Panc1 (cell line): ENCODE measurements at regions not wholly inside any gene's neighbourhood (a gene's known extent, or its start where the extent isn't known, plus 50 kb on each side); places are given as distances from the start of the nearest gene placed in this dataset.

Experiments
- ATAC-seq: fragments of 200-7000 bp; cut with Tn5 transposase; 2 replicates; pipeline ENCODE4 v1.9.1; 2020; ENCODE audit warnings: mild to moderate bottlenecking, moderate library complexity
- BruUV-seq: library from RNA; stranded (reverse); fragments of 400-500 nt; replicated peaks from 2 replicates; lab custom pipeline; 2021; lab: Mats Ljungman, UMichigan
- CTCF ChIA-PET: fragments of 300-600 bp; sonication (Branson Sonifier 250); formaldehyde crosslinking; loops from one replicate; lab custom pipeline; 2022; ENCODE audit warnings: antibody characterized with exemption; lab: Charles Lee
- POLR2A ChIA-PET: fragments of 300-600 bp; sonication (Branson Sonifier 250); formaldehyde crosslinking; loops from one replicate; lab custom pipeline; 2022; ENCODE audit warnings: antibody characterized with exemption; lab: Charles Lee
- DNase-seq: peaks from one replicate; pipeline ENCODE4 v3.0.0-alpha.2; 2010; ENCODE audit warnings: low read depth, low spot score
- H3K27ac ChIP-seq: 2 replicates; pipeline ENCODE4 v1.5.1; 2011; ENCODE audit warnings: mild to moderate bottlenecking, low read length, inconsistent platforms
- H3K27me3 ChIP-seq: fragments of 200-500 bp; sonication (Bioruptor generic); 2 replicates; pipeline ENCODE4 v1.6.0; 2014; ENCODE audit warnings: low read length, inconsistent platforms; ENCODE audit not compliant: control insufficient read depth, insufficient read depth
- H3K36me3 ChIP-seq: fragments of 200-500 bp; sonication (Bioruptor generic); 2 replicates; pipeline ENCODE4 v1.5.1; 2014; ENCODE audit warnings: inconsistent platforms, mild to moderate bottlenecking, low read length, moderate library complexity; ENCODE audit not compliant: control insufficient read depth, insufficient read depth
- H3K4me1 ChIP-seq: 2 replicates; pipeline ENCODE4 v1.5.1; 2011; ENCODE audit warnings: inconsistent platforms, mild to moderate bottlenecking, low read length, moderate library complexity; ENCODE audit not compliant: control insufficient read depth, insufficient read depth
- H3K4me3 ChIP-seq, 2 experiments: 2 replicates each; pipeline ENCODE4 v1.5.1; 2011 to 2012; ENCODE audit warnings: low read depth in 2 of 2, low read length in 2 of 2, mild to moderate bottlenecking in 2 of 2, inconsistent platforms in 1 of 2, moderate library complexity in 1 of 2
- H3K9me3 ChIP-seq: fragments of 200-500 bp; sonication (Bioruptor generic); 2 replicates; pipeline ENCODE4 v1.5.1; 2014; ENCODE audit warnings: low read depth, mild to moderate bottlenecking, inconsistent platforms, low read length, moderate library complexity; ENCODE audit not compliant: control insufficient read depth, insufficient read depth
- POLR2AphosphoS5 ChIP-seq: IDR thresholded peaks from 2 replicates; pipeline ENCODE4 v1.6.1; 2012; ENCODE audit warnings: mild to moderate bottlenecking, low read depth, low read length, moderate library complexity
- SIN3A ChIP-seq: IDR thresholded peaks from 2 replicates; pipeline ENCODE4 v1.6.1; 2012; ENCODE audit warnings: low read depth, mild to moderate bottlenecking, low read length, moderate library complexity, borderline replicate concordance; ENCODE audit not compliant: insufficient read depth
- TCF7L2 ChIP-seq: IDR thresholded peaks from 2 replicates; pipeline ENCODE4 v1.6.1; 2011; ENCODE audit warnings: mild to moderate bottlenecking, low read depth, low read length, inconsistent platforms
- in situ Hi-C: cut with HindIII; loops from 2 replicates; pipeline ENCODE4 v1.10.0; 2016; ENCODE audit warnings: low sequenced_read_pairs, low pct_unique_long_range_greater_than_20kb
- intact Hi-C: fragments of 100-400 bp; cut with micrococcal nuclease; formaldehyde crosslinking; loops from one replicate; pipeline ENCODE4 v1.10.0; 2022; ENCODE audit not compliant: unreplicated experiment
- TF ChIP-seq, protein P1 (sequence below), 2 experiments: IDR thresholded peaks; 2 replicates each; pipeline ENCODE4 v1.6.1; 2011 to 2012; ENCODE audit warnings: low read depth in 2 of 2, control low read depth in 1 of 2, low read length in 1 of 2, mild to moderate bottlenecking in 1 of 2, moderate library complexity in 1 of 2; ENCODE audit not compliant: insufficient read depth in 1 of 2
- TF ChIP-seq, protein P2 (sequence below): fragments of 450-650 bp; IDR thresholded peaks from 2 replicates; pipeline ENCODE4 v1.5.1; 2017; ENCODE audit warnings: mild to moderate bottlenecking

DNA sequence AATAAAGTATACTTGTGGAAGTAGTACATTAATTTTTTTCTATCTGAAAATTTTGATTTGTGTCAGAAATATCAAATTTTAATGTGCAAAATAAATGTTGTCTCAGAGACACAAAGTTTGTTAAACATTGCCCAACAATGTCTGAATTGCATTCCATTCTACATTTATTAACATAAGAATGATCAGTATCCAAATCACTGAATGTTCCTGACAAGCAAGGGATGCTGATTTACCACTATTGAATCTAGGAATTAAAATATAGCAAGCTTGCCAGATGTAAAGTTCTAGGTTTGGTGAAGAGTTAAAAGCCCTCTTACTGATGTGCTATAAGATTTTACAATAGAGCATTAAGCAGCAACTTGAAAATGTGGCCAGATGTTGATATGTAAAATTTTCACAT lies 489.2 kb upstream of the CTSO start:
- Histone ChIP-seq H3K9me3 (no peaks in the 10 kb centered on the region), H3K4me3 (no peak overlapping the region), H3K4me1 (no peaks in the 10 kb centered on the region), H3K27me3 (no peaks in the 10 kb centered on the region), H3K36me3 (no peaks in the 10 kb centered on the region), H3K27ac (no peak overlapping the region)
- no TSS peak for BruUV-seq
- ChIA-PET POLR2A (no interaction called here), CTCF (no interaction called here)
- TF ChIP-seq, protein P1, sequence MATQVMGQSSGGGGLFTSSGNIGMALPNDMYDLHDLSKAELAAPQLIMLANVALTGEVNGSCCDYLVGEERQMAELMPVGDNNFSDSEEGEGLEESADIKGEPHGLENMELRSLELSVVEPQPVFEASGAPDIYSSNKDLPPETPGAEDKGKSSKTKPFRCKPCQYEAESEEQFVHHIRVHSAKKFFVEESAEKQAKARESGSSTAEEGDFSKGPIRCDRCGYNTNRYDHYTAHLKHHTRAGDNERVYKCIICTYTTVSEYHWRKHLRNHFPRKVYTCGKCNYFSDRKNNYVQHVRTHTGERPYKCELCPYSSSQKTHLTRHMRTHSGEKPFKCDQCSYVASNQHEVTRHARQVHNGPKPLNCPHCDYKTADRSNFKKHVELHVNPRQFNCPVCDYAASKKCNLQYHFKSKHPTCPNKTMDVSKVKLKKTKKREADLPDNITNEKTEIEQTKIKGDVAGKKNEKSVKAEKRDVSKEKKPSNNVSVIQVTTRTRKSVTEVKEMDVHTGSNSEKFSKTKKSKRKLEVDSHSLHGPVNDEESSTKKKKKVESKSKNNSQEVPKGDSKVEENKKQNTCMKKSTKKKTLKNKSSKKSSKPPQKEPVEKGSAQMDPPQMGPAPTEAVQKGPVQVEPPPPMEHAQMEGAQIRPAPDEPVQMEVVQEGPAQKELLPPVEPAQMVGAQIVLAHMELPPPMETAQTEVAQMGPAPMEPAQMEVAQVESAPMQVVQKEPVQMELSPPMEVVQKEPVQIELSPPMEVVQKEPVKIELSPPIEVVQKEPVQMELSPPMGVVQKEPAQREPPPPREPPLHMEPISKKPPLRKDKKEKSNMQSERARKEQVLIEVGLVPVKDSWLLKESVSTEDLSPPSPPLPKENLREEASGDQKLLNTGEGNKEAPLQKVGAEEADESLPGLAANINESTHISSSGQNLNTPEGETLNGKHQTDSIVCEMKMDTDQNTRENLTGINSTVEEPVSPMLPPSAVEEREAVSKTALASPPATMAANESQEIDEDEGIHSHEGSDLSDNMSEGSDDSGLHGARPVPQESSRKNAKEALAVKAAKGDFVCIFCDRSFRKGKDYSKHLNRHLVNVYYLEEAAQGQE (IDR thresholded peaks at IDR 0.05; ENCODE audit: insufficient read depth in 1 of 2, low read depth in 2 of 2, low read length in 1 of 2): no peak
- TF ChIP-seq POLR2AphosphoS5 (no peak), SIN3A (no peak), TCF7L2 (no peak)
- TF ChIP-seq, protein P2, sequence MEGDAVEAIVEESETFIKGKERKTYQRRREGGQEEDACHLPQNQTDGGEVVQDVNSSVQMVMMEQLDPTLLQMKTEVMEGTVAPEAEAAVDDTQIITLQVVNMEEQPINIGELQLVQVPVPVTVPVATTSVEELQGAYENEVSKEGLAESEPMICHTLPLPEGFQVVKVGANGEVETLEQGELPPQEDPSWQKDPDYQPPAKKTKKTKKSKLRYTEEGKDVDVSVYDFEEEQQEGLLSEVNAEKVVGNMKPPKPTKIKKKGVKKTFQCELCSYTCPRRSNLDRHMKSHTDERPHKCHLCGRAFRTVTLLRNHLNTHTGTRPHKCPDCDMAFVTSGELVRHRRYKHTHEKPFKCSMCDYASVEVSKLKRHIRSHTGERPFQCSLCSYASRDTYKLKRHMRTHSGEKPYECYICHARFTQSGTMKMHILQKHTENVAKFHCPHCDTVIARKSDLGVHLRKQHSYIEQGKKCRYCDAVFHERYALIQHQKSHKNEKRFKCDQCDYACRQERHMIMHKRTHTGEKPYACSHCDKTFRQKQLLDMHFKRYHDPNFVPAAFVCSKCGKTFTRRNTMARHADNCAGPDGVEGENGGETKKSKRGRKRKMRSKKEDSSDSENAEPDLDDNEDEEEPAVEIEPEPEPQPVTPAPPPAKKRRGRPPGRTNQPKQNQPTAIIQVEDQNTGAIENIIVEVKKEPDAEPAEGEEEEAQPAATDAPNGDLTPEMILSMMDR: no peak
- in situ Hi-C loops: no loop called here
- ATAC-seq: no peak
- DNase-seq: no peak
- intact Hi-C loops: no loop called here

DNA sequence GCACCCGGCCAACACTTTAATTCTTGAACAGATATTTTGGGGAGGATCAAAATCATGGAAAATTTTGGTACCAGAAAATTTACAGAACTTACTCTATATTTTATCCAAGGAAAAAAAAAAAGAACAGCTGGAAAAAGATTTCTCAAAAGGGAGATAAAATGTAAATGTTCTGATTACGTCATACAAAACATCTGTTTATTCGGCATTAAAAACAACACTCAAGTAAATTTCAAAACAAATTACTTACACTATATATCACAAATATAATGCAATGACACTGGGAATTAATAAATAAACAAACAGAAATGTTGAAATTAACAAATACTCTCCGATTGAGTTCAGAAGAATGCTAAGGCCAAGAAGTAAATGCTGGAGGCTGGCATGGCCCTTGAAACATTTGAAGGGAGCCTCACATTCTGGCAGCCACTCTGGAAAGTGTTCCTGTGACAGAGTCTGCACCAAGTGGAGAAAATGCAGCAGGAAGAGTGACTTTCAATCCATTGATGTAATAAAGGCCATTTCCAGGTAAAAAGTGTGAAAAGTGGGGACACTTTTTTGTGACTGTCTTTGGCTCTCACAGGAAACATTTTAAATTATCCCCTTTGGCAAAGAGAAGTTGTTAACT lies 486.0 kb upstream of the CTSO start:
- DNase-seq (no peak), ATAC-seq (no peak)
- POLR2A ChIA-PET: no interaction called here
- no peak overlapping the region for H3K27ac ChIP-seq
- TF ChIP-seq TCF7L2: no peak
- TF ChIP-seq POLR2AphosphoS5: no peak
- TF ChIP-seq, protein P2: no peak
- TF ChIP-seq, protein P1 (IDR thresholded peaks at IDR 0.05; ENCODE audit: insufficient read depth in 1 of 2, low read depth in 2 of 2, low read length in 1 of 2): no peak
- TF ChIP-seq SIN3A: no peak
- no peak overlapping the region for H3K4me3 ChIP-seq
- H3K36me3 ChIP-seq: no peaks in the 10 kb centered on the region
- CTCF ChIA-PET: no interaction called here
- no peaks in the 10 kb centered on the region for H3K27me3 ChIP-seq
- intact Hi-C loops (no loop called here), in situ Hi-C loops (no loop called here)
- BruUV-seq: no TSS peak
- no peaks in the 10 kb centered on the region for H3K4me1 ChIP-seq
- no peaks in the 10 kb centered on the region for H3K9me3 ChIP-seq
